Stimulated activated CD8-positive, alpha-beta memory T cell treated with anti-CD3 and anti-CD28 coated beads, Interleukin-15, amount 100 ng/mL, for 48 hours (primary cell): ENCODE measurements at regions not wholly inside any gene's neighbourhood (a gene's known extent, or its start where the extent isn't known, plus 50 kb on each side); places are given as distances from the start of the nearest gene placed in this dataset.
"Not testable (repeated sequence)": the region's sequence is repeated elsewhere in the genome, so short reads cannot be mapped to it uniquely, and the experiment has no call there.

Experiments used
- DNase-seq, 2 donors: peaks; one replicate each; pipeline ENCODE4 v3.0.0-alpha.2; 2020; ENCODE audit warnings: low read depth in 2 of 2

DNA sequence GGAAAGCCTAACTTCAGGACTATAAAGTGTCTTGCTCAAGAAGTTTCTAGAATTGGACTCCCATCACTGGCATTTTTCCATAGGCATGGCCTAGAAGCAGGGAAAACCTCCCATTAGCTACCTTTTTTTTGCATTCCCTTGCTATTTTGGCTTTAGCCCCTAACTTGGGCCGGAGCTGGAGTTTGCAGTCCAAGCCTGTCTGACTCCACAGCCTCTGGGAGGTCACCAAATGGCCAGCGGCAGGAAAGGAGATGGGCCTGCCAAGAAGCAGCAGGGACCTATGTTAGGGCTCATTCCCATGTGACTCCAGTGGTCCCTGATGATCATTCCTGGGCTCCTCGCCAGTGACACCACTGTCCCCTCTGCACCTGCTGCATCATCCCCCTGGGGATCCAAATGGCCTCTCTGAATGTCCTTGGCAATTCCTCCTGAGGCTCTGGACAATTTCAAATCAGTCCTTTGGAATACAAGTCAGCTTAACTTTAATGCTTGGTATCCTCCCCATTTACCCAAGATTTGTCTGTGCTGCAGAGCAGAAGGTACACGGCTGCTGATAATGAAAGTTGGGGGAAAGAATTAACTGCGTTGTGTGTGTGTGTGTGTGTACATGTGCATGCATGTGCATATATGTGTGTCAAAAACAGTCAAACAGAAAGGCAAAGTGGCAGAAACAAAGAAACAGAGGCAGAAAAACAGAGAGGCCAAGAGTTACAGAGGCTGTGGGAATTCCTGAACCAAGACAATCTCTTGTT lies 69.8 kb upstream of the SERP2 start:
- DNase-seq: no peak

DNA sequence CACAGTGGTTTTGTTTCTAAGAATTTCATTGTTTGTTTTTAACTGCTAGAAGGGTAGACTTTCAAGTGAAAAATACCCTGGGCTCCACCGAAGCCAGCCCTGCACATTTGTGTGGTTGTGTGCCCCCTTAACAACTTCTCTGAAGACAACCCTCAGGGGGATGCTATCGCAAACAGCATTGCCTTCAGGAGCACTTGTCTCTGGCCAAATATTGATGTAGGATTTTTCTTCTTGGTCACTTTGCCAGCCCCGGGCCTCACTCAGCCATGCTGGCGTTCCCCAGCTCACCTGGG lies 69.2 kb upstream of the SERP2 start:
- DNase-seq: no peak

DNA sequence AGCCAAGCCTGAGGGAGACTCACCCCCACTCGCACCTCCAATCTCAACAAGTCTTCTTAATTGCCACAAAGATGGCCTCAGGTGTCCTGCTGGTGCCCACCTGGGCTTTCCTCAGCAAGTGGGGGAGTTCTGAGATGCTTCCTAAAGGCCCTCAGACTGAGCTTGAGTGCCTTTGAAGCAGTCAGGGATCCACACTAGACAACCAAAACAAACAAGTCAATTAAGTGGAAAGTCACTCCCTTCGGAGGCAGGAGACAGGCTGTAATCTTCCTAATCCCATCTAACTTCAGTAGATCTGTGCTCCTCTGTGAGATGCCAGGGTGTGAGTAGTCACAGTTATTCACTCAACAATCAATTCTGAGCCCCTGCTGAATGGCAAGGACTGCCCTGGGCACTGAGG lies 68.3 kb upstream of the SERP2 start:
- no peak for DNase-seq

DNA sequence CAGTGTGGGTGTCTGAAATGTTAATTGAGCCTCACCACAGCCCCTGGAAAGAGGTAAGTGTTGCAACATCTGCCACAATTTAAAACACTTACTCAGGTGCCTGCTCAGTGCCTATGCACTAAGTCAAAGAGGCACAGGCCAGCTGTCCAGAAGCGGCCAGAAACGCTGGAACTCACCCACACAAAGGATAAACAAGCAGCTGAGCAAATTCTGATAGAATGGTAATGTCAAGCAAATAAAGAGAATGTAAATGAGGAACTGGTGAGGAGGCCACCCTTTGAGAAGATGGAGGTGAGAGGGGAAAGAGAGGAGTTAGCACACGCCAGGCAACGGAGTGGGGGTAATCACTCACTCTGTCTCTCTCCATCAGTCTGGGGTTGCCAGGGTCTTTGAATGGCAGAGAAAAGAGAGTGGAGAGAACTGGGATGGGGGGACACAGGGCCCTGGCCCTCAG lies 67.7 kb upstream of the SERP2 start:
- DNase-seq: no peak

DNA sequence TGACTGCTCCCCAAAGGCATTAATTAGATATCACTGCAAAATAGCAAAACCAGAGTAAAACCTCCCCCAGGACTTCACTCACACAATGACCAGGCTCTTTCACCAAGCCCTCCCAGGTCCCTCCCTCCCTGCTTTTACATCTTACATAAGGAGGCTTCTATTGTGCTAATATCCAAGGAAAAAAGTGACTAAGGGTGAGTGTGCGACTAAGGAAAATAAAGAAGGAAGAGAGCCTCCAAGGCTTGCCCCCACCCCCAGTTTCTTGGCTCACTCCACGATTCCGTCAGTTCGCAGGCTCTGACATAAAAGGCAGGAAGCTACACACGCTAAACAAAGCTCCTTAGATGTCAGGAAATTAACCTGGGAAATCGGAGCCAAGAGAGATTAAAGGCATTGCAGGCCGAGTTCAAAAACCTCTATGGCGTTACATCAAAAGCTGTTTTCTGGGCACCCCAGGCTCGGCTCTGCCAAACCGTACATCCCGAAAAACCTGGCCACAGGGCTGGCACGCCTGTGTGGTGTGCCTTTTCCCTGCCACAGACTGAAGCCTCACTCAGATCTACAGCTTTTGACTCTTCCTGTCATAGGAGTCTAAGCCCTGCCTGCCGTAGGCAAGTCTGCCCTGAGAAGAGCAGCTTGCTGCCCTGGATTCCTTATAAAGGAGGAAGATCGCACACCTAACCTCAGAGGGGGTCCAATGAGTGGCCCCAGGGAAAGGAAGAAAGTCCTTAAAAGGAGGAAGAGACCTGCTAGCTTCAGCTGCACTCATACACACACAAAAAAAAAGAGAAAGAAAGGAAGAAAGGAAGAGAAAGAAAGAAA lies 67.0 kb upstream of the SERP2 start:
- no peak for DNase-seq

DNA sequence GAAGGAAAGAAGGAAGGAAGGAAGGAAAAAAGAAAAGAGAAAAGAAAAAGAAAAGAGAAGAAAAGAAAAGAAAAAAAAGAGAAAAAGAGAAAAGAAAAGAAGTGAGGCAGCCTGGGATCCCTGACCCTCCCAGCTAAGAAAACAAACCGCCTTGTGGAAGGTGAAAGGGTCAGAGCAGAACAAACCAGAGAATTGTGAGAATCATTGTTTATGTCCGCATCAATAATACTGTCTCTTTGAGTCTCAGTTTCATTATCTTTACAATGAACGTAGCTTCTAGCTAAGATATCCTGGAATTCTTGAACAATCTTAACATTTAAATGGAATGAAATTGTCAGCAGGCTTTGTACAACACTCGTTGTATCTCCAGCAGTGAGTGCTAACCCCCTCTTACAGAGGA lies 66.4 kb upstream of the SERP2 start:
- DNase-seq: no peak

DNA sequence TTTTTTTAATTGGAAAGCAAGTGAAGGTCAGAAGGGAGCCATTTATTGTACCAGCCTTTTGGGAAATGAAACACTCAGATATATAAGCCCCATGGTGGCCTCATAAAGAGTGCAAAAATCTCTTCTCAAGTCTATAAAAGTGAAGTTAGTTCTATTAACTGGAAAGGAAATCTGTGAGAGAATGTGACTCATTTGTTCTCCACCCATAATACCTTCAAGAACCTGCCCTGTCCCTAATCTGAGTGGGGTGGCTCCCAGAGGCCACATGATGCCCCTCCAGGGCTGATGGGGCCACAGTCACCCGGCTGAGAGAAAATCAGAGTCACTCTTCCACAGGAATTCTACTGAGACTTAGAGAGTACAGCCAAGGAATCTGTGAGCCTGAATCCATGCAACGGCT lies 65.8 kb upstream of the SERP2 start:
- DNase-seq: no peak

DNA sequence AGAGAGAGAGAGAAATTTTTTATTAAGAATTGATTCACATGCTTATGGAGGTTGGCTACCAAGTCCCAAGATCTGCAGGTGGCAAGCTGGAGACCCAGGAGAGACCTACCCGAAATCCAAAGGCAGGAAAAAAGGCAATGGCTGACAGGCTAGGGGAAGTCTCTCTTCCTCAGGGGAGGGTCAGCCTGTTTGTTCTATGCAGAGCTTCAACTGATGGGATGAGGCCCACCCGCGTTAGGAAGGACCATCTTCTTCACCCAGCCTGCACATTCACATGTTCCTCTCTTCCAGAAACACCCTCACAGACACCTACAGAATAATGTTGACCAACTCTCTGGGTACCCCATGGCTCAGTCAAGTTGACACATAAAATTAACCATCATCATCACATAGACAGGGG lies 65.3 kb upstream of the SERP2 start:
- no peak for DNase-seq

DNA sequence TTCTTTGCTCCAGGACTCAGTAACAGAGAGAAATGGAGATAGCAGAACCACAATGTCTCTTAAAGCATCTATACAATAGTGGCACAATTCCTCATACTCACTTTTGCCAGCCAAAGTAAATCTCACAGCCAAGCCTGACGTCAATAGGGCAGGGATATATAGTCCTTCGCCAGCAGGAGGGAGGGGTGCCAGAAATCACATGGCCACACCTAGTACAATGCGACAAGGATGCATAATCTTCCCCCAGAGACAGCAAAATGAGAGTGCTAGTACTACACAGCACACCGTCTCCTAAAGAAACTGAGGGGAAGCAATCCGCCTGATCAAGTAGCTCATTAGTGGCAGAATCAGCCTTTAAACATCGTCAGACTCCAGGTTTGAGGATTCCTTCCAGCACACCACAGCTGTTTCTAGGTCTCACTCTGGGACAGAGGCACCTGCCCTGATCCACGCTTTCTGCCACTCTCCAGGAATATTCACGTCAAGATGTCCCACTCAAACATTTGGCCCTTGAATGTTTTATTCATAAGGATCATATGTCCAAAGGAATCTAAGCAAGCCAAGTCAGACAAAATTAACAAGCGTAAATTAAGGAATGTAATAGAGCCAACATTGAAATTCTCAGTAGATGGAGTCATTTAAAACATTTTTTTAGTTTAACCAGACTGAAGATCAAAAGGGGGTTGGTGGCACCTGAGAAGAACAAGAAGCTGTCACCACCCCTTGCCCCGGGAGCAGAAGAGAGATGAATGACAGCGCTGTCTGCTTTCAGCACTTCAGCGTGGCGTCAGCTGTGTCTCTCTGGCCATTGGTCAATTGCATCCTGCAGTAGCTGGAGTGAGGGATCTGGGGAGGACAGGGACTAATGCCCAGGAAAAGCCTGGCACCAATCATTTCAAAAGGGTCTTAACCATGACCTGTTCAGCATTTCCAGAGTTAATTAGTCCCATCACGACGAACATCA lies 63.5 kb upstream of the SERP2 start:
- DNase-seq: no peak

DNA sequence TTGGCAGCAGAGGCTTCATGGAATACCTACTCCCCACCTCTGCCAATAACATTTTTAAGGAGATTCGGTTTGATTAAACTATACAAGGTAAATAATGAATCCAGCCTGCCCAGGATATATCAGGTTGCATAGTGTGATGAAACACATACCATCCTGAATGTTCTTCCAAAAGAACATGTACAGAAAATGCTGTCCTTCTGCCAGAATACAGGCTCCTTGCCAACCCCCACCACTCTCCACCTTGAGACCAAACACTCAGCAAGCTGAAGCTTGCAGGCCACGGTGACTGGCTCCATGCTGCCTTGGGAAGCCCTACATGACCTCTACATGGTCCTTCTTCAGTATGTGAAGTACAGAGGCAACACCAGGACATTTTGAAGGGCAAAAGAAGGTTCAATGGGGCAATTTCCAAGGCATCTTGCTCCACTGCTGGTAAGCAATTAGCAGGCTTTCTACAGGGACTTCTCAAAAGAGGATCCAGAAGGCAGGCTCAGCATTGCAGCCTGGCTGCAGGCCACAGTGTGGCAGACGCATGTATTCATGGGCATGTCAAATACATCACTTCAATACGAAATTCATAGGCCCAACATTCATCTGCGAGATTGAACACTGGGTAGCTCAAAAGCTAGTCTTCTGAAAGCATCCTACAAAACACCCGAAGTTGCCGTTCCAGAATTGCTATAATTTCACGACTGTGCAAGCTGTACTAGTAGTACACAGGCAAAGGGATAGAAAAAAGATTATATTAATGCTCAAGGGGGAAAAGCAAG lies 62.4 kb upstream of the SERP2 start:
- DNase-seq: no peak

DNA sequence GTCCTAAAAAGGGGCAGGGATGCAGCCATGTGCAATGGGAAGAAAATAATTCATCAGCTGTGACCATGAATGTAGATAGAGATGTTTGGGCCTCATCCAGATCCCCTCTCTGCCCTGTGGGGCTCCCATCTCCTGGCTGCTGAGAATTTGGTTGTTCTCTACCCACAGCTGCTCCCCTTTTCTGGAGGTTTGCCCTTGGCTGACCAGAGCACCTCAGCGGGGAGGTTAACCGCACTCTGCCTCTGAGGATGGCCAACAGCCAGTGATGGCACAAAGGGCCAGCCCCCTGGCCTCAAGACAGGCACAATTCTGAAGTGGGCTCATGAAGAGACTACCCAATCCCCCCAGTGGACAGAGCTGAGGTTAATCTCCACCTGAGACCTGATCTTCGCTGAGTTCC lies 61.5 kb upstream of the SERP2 start:
- no peak for DNase-seq

DNA sequence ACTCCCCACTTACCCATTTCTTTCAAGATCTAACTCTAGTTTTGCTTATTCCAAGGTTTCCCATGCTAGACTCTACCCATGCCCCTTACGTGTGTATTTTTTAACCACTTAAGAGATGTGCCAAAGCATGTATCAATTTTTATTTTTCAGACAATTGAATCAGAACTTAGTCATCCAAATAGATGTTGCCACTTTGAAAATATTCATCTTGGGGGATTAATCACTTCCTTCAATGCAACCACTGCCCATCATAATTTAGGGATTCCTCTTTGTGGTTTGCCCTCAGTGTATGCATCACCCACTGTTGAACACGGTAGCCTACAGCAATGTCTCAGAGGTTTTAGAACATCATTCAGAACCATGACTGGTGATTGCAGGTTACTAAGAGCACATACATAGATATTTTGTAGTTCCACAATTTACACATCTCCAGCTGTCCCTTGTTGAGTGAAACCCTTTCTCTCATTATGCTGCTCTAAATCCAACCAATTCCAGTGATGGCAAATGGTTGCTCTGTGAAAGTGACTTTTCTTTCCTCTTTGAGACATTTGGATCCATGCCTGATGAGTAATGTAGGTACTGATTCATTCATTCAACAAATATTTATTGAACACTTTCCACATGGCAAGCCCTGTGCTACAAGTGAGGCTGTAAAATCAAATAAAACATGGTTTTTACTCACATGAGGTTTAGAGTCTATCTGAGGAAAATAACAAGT lies 60.6 kb upstream of the SERP2 start:
- DNase-seq: no peak

DNA sequence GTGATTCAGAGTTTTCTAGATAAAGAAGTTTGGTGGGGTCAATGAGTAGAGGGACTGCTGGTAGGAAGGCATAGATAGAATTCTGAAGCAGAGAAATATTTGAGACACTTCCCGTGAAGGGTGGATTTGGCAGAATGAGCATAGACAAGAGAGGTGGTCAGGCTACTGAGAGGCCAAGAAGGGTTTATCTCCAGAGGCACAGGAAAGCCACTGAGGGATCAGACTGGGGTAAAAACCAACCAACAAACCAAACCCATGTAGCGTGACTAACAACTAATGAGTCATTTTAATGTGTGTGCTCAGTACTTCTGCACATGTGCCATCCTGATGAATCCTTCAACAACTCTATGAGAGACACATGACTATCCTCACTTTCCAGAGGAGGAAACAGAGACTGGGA lies 60.0 kb upstream of the SERP2 start:
- no peak for DNase-seq

DNA sequence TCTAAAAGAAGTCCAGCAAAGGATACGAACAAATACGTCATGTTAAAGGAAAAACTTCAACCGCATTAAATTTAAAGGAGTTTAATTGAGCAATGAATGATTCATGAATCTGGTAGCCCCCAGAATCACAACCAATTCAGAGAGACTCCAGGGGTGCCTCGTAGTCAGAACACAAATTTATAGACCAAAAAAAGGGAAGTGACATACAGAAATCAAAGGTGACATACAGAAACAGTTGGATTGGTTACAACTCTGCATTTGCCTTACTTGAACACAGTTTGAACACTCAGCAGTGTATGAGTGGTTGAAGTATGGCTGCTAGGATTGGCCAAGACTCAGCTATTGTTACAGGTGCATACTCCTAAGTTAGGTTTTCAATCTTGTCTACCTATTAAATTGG lies 59.5 kb upstream of the SERP2 start:
- not testable (repeated sequence) for DNase-seq

DNA sequence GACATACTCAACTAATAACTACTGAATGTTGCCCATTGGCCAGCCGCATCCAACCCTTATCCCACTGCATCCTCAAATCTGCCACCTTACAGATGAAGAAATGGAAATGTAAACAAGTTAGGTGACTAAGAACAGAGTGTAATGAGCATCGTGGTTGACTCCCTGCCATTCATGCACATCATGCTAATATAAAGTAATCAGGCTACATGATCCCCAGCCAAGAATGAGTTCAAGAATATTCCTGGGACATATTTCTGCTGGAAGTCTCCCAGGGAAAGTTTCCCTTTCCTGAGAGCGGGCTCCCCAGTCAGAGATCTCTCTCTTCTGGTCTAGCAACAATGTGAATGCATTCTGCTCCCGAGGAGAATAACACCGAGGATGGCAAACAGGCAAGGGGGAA lies 55.9 kb upstream of the SERP2 start:
- DNase-seq: no peak

DNA sequence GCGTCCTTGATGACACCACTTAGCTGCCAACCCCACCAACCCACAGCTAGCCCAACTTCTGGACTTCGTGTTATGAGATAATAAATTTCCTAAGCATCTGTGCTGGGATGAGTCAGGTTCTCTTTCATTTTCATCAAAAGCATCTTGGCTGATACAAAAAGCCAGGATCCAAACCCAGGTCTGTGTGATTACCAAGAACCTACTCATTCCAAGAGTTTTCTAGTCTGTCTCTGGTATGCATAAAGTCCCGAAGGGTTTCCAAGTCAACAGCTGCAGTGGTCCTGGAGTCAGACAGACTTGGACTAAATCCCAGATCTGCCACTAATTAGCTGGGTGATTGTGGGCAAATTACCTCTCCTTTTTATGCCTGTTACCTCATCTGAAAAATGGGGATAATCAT lies 55.5 kb upstream of the SERP2 start:
- no peak for DNase-seq

DNA sequence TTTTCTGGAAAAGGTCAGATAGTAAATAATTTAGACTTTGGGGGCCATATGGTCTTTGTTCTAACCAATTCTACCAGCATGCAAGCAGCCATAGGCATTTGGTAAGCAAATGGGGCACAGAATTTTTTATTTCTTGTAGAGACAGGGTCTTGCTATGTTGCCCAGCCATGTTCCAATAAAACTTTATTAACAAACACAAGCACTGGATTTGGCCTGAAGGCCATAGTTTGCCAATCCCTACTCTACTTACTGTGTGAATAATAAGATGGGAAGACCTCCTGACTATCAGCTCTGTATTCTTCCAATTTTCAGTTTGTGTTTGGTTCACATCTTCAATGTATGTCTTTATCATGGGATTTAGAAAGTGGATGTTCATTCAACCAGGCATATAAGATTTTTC lies 53.0 kb upstream of the SERP2 start:
- DNase-seq: no peak

DNA sequence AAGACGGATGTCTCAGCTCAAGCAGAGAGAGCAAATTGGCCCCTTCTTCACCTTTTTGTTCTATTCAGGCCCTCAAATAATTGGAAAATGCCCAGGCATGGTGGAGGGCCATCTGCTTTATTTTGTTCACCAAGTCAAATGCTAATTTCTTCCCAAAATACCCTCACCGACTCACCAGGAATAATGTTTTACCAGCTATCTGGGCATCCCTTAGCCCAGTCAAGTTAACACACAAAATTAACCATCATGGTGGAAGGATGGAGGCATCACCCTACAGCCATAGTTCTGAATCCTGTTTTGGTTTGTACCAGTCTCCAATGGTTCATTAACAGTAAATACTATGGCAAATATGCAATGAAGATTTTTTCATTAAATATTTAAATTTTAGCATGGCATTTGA lies 51.7 kb upstream of the SERP2 start:
- DNase-seq: no peak

DNA sequence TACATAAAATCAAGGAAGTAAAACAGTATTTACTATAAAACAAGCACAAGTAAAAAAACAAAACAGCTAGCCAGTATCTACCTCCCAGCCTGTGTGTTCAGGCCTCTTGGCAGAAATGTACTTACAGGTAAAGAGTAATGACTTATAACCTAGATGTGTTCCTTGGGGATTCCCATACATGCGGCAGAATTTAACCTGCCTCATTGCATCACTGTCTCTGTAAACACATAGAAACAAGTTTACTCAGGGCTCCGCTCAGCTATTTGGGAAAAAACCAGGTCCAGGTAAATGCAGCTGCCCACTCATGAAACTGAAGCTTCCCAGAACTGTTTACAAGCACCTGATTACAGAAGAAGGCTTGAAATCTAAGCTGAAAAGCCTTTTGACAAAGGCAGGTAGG lies 50.7 kb upstream of the SERP2 start:
- DNase-seq: no peak

DNA sequence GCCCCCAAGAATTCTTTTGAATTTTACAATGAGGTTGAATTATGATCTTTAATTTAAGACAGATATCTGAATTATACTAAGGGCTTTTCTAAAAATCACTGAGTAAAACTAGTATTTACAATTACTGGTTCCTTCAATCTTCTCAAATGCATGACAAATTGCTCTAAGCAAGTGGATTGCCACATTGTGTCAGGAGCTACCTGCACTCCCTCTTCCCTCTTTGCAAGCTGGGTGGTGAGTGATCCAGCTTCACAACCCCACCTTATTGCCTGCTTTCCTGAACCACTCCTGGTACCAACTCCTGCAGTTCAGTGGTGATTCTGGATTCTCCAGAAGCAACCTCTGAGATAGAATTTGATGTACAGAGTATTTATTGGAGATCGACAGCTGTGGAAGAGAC lies 49.9 kb upstream of the SERP2 start:
- no peak for DNase-seq
